ENCODE measurements at regions not wholly inside any gene's neighbourhood (a gene's known extent, or its start where the extent isn't known, plus 50 kb on each side); places are given as distances from the start of the nearest gene placed in this dataset.

GRCh38 chr9:119792242-119792641, 423.0 kb upstream of the BRINP1 start:
- WGBS (ENCODE audit: missing lambda C conversion rate), result 0% methylated on average over 3 of the region's 3 CpGs
- no peak overlapping the region for H3K4me2 ChIP-seq
- FAIRE-seq, result no peak
- TF ChIP-seq EP300 (IDR thresholded peaks at IDR 0.05), result no peak
- TF ChIP-seq RAD21 (conservative IDR thresholded peaks at IDR 0.05 in 1 of 2, IDR thresholded peaks at IDR 0.05 in 1 of 2), result no peak
- TF ChIP-seq TFCP2L1 (CRISPR knock-in tag; IDR thresholded peaks at IDR 0.05), result no peak
- no peak for TF ChIP-seq EHF (CRISPR knock-in tag; IDR thresholded peaks at IDR 0.05)
- no peak for TF ChIP-seq RARB (CRISPR knock-in tag; IDR thresholded peaks at IDR 0.05)
- TF ChIP-seq NFE2L2 (conservative IDR thresholded peaks at IDR 0.05; ENCODE audit: low read length), result no peak
- TF ChIP-seq HES2 (IDR thresholded peaks at IDR 0.05), result no peak
- TF ChIP-seq FOXS1 (CRISPR knock-in tag; IDR thresholded peaks at IDR 0.05), result no peak
- no peak for TF ChIP-seq RFX5 (IDR thresholded peaks at IDR 0.05)
- no peak for TF ChIP-seq RCOR1 (IDR thresholded peaks at IDR 0.05; ENCODE audit: low read depth, low read length)
- no peak for TF ChIP-seq NPAS2 (CRISPR knock-in tag; IDR thresholded peaks at IDR 0.05; ENCODE audit: borderline replicate concordance)
- H3K4me3 ChIP-seq, result no peak overlapping the region
- ATAC-seq, result no peak
- no peaks in the 10 kb centered on the region for H3K4me1 ChIP-seq
- ChIA-PET CTCF (no interaction called here), POLR2A (no interaction called here)
- no peaks in the 10 kb centered on the region for H3K9me3 ChIP-seq
- no peak for DNase-seq (ENCODE audit: low read depth in 1 of 2, low spot score in 1 of 2)
- no peak overlapping the region for H3K27ac ChIP-seq

- H3K4me3 ChIP-seq, result no peak overlapping the region
- H3K4me2 ChIP-seq, result no peak overlapping the region
- TF ChIP-seq CBX8 (IDR thresholded peaks at IDR 0.05) (no peak), FOXS1 (CRISPR knock-in tag; IDR thresholded peaks at IDR 0.05) (no peak), CHD2 (IDR thresholded peaks at IDR 0.05; ENCODE audit: low read length, partially characterized antibody) (no peak), EHMT2 (IDR thresholded peaks at IDR 0.05; ENCODE audit: low read depth) (no peak), POLR2A (IDR thresholded peaks at IDR 0.05; ENCODE audit: low read length) (no peak)
- no peak for DNase-seq (ENCODE audit: low read depth in 1 of 2, low spot score in 1 of 2)
- no peaks in the 10 kb centered on the region for H3K4me1 ChIP-seq
- H3K9me3 ChIP-seq, result no peaks in the 10 kb centered on the region
- ATAC-seq, result no peak
- POLR2A ChIA-PET, result no interaction called here
- 3% methylated on average over 1 of the region's 1 CpG for WGBS (ENCODE audit: missing lambda C conversion rate)
- CTCF ChIA-PET, result interaction anchor here (0.7 kb wide), 1 partner anchor 151 kb away, joined by 3 read pairs; no protein-coding TSS in a partner anchor
- H3K27ac ChIP-seq, result no peak overlapping the region
- FAIRE-seq, result no peak
These were observed 420.8 kb upstream of the BRINP1 start for GRCh38 chr9:119789987-119790386.

GRCh38 chr9:119788921-119789320, 419.7 kb upstream of the BRINP1 start:
- WGBS (ENCODE audit: missing lambda C conversion rate), result 5% methylated on average over 2 of the region's 2 CpGs
- no peaks in the 10 kb centered on the region for H3K4me1 ChIP-seq
- CTCF ChIA-PET, result no interaction called here
- POLR2A ChIA-PET, result no interaction called here
- ATAC-seq (no peak), FAIRE-seq (no peak), DNase-seq (ENCODE audit: low read depth in 1 of 2, low spot score in 1 of 2) (no peak)
- H3K4me3 ChIP-seq, result no peak overlapping the region
- TF ChIP-seq TP53 (CRISPR knock-in tag; IDR thresholded peaks at IDR 0.05), result no peak
- TF ChIP-seq BCL3 (IDR thresholded peaks at IDR 0.05), result no peak
- no peak for TF ChIP-seq CHD2 (IDR thresholded peaks at IDR 0.05; ENCODE audit: low read length, partially characterized antibody)
- TF ChIP-seq FOSB (CRISPR knock-in tag; IDR thresholded peaks at IDR 0.05), result no peak
- no peak for TF ChIP-seq SREBF2 (IDR thresholded peaks at IDR 0.05)
- no peak for TF ChIP-seq BHLHE40 (IDR thresholded peaks at IDR 0.05; ENCODE audit: low read depth, low read length)
- TF ChIP-seq ATOH8 (CRISPR knock-in tag; IDR thresholded peaks at IDR 0.05; ENCODE audit: low read depth), result no peak
- TF ChIP-seq TFCP2L1 (CRISPR knock-in tag; IDR thresholded peaks at IDR 0.05), result no peak
- H3K9me3 ChIP-seq, result no peaks in the 10 kb centered on the region
- H3K27ac ChIP-seq, result no peak overlapping the region
- H3K4me2 ChIP-seq, result no peak overlapping the region

GRCh38 chr9:119781886-119782285, 412.7 kb upstream of the BRINP1 start:
- Histone ChIP-seq H3K9me3 (no peaks in the 10 kb centered on the region), H3K4me1 (no peaks in the 10 kb centered on the region), H3K4me3 (no peak overlapping the region), H3K4me2 (no peak overlapping the region), H3K27ac (no peak overlapping the region)
- ChIA-PET CTCF (no interaction called here), POLR2A (no interaction called here)
- no peak for ATAC-seq
- no peak for DNase-seq (ENCODE audit: low read depth in 1 of 2, low spot score in 1 of 2)
- FAIRE-seq, result no peak
- TF ChIP-seq PHF8 (IDR thresholded peaks at IDR 0.05; ENCODE audit: borderline replicate concordance, low read depth) (no peak), POLR2A (IDR thresholded peaks at IDR 0.05; ENCODE audit: low read length) (no peak), HOXA7 (CRISPR knock-in tag; IDR thresholded peaks at IDR 0.05) (no peak), JUNB (IDR thresholded peaks at IDR 0.05) (no peak), HES2 (IDR thresholded peaks at IDR 0.05) (no peak), MAFK (IDR thresholded peaks at IDR 0.05; ENCODE audit: partially characterized antibody) (no peak), ATOH8 (CRISPR knock-in tag; IDR thresholded peaks at IDR 0.05; ENCODE audit: low read depth) (no peak), RNF2 (IDR thresholded peaks at IDR 0.05; ENCODE audit: borderline replicate concordance, low read depth) (no peak), FOXS1 (CRISPR knock-in tag; IDR thresholded peaks at IDR 0.05) (no peak), CHD2 (IDR thresholded peaks at IDR 0.05; ENCODE audit: low read length, partially characterized antibody) (no peak), SMC3 (IDR thresholded peaks at IDR 0.05) (no peak), ESRRA (IDR thresholded peaks at IDR 0.05; ENCODE audit: borderline replicate concordance, low read length) (no peak), CBX8 (IDR thresholded peaks at IDR 0.05) (no peak)

Data from A549 (cell line).